Lower leg skin (tissue), 3 donors: ENCODE measurements at regions not wholly inside any gene's neighbourhood (a gene's known extent, or its start where the extent isn't known, plus 50 kb on each side); places are given as distances from the start of the nearest gene placed in this dataset.

Experiments used
- CTCF ChIP-seq, 3 donors: fragments of 450-650 bp; IDR thresholded peaks; one replicate each; pipeline ENCODE4 v1.5.1; 2016; ENCODE audit warnings: antibody characterized with exemption in 3 of 3, mild to moderate bottlenecking in 3 of 3, moderate library complexity in 2 of 3
- POLR2A ChIP-seq, 2 donors: fragments of 450-650 bp; IDR thresholded peaks; one replicate each; pipeline ENCODE4 v1.6.1; 2016 to 2017; ENCODE audit warnings: antibody characterized with exemption in 2 of 2, mild to moderate bottlenecking in 1 of 2, moderate library complexity in 1 of 2

- TF ChIP-seq CTCF (IDR thresholded peaks at IDR 0.05) (no peak), POLR2A (IDR thresholded peaks at IDR 0.05) (no peak)
These were observed 183.5 kb upstream of the STEAP4 start for GRCh38 chr7:88490161-88490560.
